ENCODE measurements at regions not wholly inside any gene's neighbourhood (a gene's known extent, or its start where the extent isn't known, plus 50 kb on each side); places are given as distances from the start of the nearest gene placed in this dataset.

- DNase-seq (ENCODE audit: low read depth): no peak
These were observed 132.1 kb upstream of the MTAP start for GRCh38 chr9:21670374-21670773.

GRCh38 chr9:21672140-21672539, 130.3 kb upstream of the MTAP start:
- no peak for DNase-seq (ENCODE audit: low read depth)

- no peak for DNase-seq (ENCODE audit: low read depth)
These were observed 129.7 kb upstream of the MTAP start for GRCh38 chr9:21672761-21673160.

DNA sequence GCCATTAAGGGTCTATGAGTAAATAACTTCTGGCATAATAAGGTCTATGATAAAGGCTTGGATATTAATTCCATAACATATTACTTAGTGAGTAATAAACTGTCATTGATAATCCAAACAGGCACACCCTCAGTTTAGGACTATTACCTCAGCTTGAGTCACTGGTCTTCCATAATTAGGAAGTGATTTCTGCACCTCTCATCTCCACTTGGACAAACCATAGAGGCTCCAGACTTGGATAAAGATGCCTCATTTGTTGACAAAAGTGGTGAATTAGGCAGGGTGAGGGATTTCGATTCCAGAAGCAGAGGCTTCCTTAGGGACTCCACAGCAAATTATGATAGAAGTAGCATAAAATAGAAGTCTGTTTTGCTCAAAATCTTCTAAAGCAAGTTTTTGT, 127.5 kb upstream of the MTAP start:
- no peak for DNase-seq (ENCODE audit: low read depth)

DNA sequence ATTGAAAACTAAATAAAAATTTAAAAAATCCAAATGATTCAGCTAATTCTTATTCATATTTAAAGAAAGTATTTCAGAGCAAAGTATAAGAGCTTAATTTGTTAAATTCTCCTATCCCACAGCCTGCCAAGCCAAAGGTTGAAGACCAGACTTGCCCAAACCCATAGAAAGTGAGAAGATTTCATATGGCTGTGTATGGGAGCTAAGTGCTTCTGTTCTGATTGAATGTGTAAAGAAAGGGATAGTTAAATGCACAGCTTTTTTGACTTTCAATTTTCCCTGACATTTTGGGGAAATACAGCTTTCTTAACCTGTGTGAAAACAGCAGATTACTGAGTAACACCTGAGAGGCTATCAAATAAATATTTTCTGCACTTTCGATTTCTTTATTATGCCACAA, 125.0 kb upstream of the MTAP start:
- DNase-seq (ENCODE audit: low read depth): no peak

DNA sequence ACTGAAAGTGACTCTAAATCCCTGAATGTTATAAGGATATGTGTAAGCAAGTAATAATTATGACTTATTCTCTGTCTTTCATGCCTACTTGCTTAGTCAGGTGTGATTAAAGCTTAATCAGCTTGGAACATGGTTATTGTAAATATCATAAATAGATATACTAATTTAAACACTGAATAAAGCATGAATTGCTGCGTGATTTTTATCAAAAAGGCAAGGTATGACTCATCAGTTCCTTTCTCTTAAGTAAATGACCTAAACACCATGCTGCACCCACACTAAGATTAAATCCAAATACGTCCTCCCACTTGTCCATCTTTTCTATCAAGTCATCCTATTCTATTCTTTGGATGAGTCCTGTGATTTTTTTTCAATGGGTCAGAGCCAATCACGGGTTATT, 124.6 kb upstream of the MTAP start:
- DNase-seq (ENCODE audit: low read depth): no peak

- no peak for DNase-seq (ENCODE audit: low read depth)
These were observed 123.0 kb upstream of the MTAP start for GRCh38 chr9:21679432-21679831.

GRCh38 chr9:21680590-21680989, 121.8 kb upstream of the MTAP start:
- DNase-seq (ENCODE audit: low read depth): no peak

- no peak for DNase-seq (ENCODE audit: low read depth)
These were observed 120.8 kb upstream of the MTAP start for GRCh38 chr9:21681641-21682040.

DNA sequence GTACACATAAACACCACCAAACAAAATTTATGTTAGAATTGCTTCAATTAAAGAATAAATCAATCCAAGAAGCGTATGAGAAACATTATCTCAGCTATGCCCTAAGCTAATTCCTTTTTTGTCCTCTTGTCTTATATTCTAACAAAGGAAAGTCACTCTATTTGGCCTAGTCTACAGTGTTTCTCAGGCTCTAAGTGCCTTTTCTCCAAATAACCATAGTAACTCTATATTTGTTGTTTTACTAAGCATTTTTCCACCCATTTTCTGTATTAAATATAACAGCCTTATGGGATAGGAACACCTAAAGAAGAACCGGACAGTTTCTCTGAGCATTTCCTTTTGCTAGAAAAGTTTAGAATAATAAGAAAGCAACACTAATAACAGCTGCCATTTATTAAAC, 120.1 kb upstream of the MTAP start:
- DNase-seq (ENCODE audit: low read depth): no peak

GRCh38 chr9:21682981-21683380, 119.5 kb upstream of the MTAP start:
- no peak for DNase-seq (ENCODE audit: low read depth)

DNA sequence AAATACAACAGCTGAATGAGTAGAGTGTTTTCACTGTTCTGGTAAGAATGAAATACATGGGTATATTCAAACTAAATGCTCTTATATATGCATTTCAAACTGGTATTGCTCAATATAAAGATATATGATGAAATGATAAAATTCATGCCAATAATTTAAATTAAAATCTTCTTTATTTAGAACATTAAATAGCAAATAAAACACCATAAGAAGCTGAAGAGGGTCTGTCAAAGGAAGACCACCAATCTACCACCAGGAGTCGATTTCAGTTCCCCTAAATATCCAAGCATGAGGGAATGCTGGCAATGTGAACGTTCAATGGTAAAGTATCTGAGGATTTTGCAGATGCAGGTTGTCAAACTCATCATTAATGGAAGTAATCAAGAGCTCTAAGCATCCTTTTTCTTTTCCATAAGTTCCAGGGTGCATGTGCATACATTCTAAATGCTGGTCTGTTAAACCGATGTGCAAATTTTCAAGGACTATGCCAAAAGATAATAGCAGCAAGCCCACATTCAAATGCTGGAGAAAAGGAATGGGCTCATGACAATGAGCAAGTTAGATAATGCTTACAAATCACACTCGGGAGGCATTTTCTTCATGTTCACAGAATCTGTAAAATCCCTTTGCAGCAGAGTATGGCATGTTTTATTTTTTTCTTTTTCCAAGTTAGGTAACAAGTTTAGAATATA, 118.8 kb upstream of the MTAP start:
- no peak for DNase-seq (ENCODE audit: low read depth)

GRCh38 chr9:21684231-21684630, 118.2 kb upstream of the MTAP start:
- DNase-seq (ENCODE audit: low read depth): no peak

- DNase-seq (ENCODE audit: low read depth): peak; percentile 10
These were observed 117.5 kb upstream of the MTAP start for GRCh38 chr9:21684831-21685362.

- DNase-seq (ENCODE audit: low read depth): no peak
These were observed 116.9 kb upstream of the MTAP start for GRCh38 chr9:21685502-21685901.

GRCh38 chr9:21686738-21687137, 115.7 kb upstream of the MTAP start:
- no peak for DNase-seq (ENCODE audit: low read depth)

- no peak for DNase-seq (ENCODE audit: low read depth)
These were observed 115.1 kb upstream of the MTAP start for GRCh38 chr9:21687351-21687750.

DNA sequence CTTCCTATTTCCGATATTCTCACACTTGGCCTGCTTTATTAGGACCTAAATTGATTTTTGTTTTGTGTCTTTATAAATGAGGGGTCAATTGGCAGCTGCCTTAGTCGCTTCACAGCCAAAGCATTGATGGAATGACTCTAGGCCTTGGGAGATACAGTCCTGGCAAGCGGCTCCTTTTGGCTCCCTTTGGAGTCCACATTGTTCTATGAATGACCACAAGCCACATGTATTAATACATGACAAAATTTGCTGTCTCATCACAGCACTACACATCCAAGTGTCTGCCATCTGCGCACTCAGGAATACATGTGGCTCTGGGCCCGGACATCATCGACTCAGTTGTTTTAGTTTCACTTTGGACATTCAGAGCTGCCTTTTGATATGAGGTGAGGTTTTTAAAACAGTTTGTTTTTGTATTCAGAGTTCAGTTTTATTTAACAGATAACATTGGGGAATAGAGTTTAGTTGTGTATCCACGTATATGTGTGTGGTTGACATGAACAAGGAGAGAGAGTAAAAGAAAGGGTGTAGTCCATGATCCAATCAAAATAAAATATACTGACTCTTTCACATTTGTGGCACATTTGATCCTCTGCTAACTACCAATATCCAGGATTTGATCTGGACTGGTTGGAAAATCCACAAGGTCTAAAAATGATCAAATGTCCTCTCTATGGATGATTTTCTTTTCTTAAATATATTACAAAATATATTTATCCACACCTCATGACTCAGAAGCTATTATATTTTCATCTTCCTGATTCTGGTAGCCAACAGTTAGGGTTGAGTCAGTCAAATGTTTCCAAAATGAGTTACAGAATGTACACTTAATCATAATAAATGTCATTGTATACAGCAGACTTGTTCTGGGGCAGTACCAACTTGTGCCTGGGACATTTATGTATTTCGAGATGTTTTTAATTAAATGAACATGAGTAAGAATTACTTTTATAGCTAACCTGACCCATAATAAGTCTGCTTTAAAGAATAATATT, 114.0 kb upstream of the MTAP start:
- DNase-seq (ENCODE audit: low read depth): no peak

GRCh38 chr9:21689854-21690253, 112.6 kb upstream of the MTAP start:
- no peak for DNase-seq (ENCODE audit: low read depth)

DNA sequence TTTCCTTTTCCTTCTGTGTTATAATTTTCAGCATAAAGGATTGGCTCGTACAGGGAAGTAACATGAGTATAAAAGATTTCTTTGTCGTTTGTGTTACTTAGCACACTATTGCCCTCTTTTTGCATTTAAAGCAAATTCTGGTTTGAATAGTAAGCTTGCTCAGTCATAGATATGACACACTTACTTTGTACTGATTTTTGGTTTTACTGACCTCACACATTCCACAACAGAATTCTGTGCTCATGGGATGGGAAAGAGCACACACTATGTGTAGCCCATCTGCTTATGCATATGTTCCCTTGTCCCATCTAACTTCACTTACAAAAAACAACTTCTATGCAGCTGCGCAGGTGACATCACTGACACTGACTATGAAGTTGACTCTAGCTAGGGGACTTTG, 111.9 kb upstream of the MTAP start:
- no peak for DNase-seq (ENCODE audit: low read depth)

- no peak for DNase-seq (ENCODE audit: low read depth)
These were observed 110.0 kb upstream of the MTAP start for GRCh38 chr9:21692390-21692789.

DNA sequence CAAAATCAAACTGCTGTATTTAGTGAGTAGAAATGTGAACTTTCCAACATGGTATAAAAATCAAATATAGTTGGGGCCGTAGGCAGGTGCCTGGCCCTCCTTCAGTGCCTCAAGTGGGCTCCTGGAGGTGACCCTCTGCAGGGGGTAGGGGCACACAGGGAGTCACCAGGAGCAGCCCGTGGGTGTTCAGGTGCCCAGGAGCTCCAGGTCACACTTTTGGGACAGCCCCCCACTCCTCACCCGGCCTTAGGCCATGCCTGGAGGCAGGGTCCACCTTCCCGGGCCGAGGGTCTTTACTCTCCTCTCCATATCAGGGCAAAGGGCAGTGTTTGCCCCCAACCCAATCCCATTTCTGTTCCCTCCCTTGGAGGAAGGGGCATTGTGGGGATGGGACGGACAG, 108.0 kb upstream of the MTAP start:
- DNase-seq (ENCODE audit: low read depth): no peak

DNA sequence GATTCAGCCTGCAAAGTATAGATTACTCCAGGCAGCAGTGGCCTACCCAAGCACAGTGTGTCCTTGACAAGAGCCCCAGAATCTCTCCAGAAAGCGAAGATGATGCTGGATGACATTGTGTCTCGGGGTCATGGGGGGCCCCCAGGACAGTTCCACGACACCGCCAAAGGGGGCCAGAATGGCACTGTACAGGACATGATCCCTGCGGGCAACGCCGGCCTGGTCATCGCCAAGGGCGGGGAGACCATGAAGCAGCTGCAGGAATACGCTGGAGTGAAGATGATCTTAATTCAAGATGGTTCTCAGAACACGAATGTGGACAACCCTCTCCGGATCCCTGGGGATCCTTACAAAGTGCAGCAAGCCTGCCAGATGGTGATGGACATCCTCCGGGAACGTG, 107.0 kb upstream of the MTAP start:
- DNase-seq (ENCODE audit: low read depth): no peak
